Cerebellar cortex (tissue), 1 donor: ENCODE measurements at regions not wholly inside any gene's neighbourhood (a gene's known extent, or its start where the extent isn't known, plus 50 kb on each side); places are given as distances from the start of the nearest gene placed in this dataset.
A peak's percentile ranks its signal among the peaks of the same experiment; 100 is the strongest.

Source experiments
- DNase-seq: peaks from one replicate; pipeline ENCODE4 v3.0.0-alpha.2; 2015; ENCODE audit warnings: low spot score

- no peak for DNase-seq
These were observed 419.6 kb downstream of the GADD45G start for GRCh38 chr9:90024409-90024808.

GRCh38 chr9:90024823-90025222 lies 420.0 kb downstream of the GADD45G start:
- no peak for DNase-seq

- no peak for DNase-seq
These were observed 421.0 kb downstream of the GADD45G start for GRCh38 chr9:90025816-90026215.

GRCh38 chr9:90027296-90027790 lies 422.5 kb downstream of the GADD45G start:
- no peak for DNase-seq

GRCh38 chr9:90029386-90029785 lies 424.6 kb downstream of the GADD45G start:
- DNase-seq, result no peak

GRCh38 chr9:90029996-90030395 lies 425.2 kb downstream of the GADD45G start:
- DNase-seq, result no peak

- DNase-seq, result no peak
These were observed 427.6 kb downstream of the GADD45G start for GRCh38 chr9:90032296-90033027.

GRCh38 chr9:90033028-90033650 lies 428.3 kb downstream of the GADD45G start:
- DNase-seq, result no peak

- no peak for DNase-seq
These were observed 429.3 kb downstream of the GADD45G start for GRCh38 chr9:90034071-90034470.

GRCh38 chr9:90035471-90035870 lies 430.7 kb downstream of the GADD45G start:
- no peak for DNase-seq

GRCh38 chr9:90037146-90037797 lies 432.5 kb downstream of the GADD45G start:
- DNase-seq, result no peak

GRCh38 chr9:90038763-90039162 lies 434.0 kb downstream of the GADD45G start:
- DNase-seq, result no peak

- no peak for DNase-seq
These were observed 439.5 kb downstream of the GADD45G start for GRCh38 chr9:90044263-90044662.

- peak; percentile 24 for DNase-seq
These were observed 439.9 kb downstream of the GADD45G start for GRCh38 chr9:90044710-90045151.

GRCh38 chr9:90046317-90046861 lies 441.6 kb downstream of the GADD45G start:
- DNase-seq, result no peak

GRCh38 chr9:90047828-90048227 lies 443.0 kb downstream of the GADD45G start:
- DNase-seq, result no peak

- no peak for DNase-seq
These were observed 447.6 kb downstream of the GADD45G start for GRCh38 chr9:90052366-90052765.

- DNase-seq, result no peak
These were observed 448.2 kb downstream of the GADD45G start for GRCh38 chr9:90053027-90053426.

- no peak for DNase-seq
These were observed 450.0 kb downstream of the GADD45G start for GRCh38 chr9:90054810-90055209.

GRCh38 chr9:90055226-90055625 lies 450.4 kb downstream of the GADD45G start:
- no peak for DNase-seq

GRCh38 chr9:90057361-90057760 lies 452.5 kb downstream of the GADD45G start:
- no peak for DNase-seq

GRCh38 chr9:90058182-90058763 lies 453.5 kb downstream of the GADD45G start:
- DNase-seq, result no peak
